NCI-H2227 (cell line): ENCODE measurements at regions not wholly inside any gene's neighbourhood (a gene's known extent, or its start where the extent isn't known, plus 50 kb on each side); places are given as distances from the start of the nearest gene placed in this dataset.
"Not testable (repeated sequence)": the region's sequence is repeated elsewhere in the genome, so short reads cannot be mapped to it uniquely, and the experiment has no call there.

Experiments used
- DNase-seq: peaks from one replicate; lab custom pipeline; 2025; ENCODE audit not compliant: unreplicated experiment; lab: John Stamatoyannopoulos, UW

- DNase-seq: not testable (repeated sequence)
These were observed 142.2 kb upstream of the ZNF722 start for GRCh38 chr7:63856466-63856865.

GRCh38 chr7:63867127-63867526 lies 131.5 kb upstream of the ZNF722 start:
- no peak for DNase-seq

- not testable (repeated sequence) for DNase-seq
These were observed 124.4 kb upstream of the ZNF722 start for GRCh38 chr7:63874242-63874641.

- no peak for DNase-seq
These were observed 121.8 kb upstream of the ZNF722 start for GRCh38 chr7:63876707-63877322.

GRCh38 chr7:63887031-63887430 lies 111.6 kb upstream of the ZNF722 start:
- DNase-seq: no peak

GRCh38 chr7:63899691-63900393 lies 98.8 kb upstream of the ZNF722 start:
- peak; percentile 93 for DNase-seq

- DNase-seq: peak; percentile 99
These were observed 98.0 kb upstream of the ZNF722 start for GRCh38 chr7:63900394-63901203.

GRCh38 chr7:63901204-63901506 lies 97.5 kb upstream of the ZNF722 start:
- not testable (repeated sequence) for DNase-seq

GRCh38 chr7:63918986-63919385 lies 79.7 kb upstream of the ZNF722 start:
- DNase-seq: no peak

GRCh38 chr7:63925262-63925625 lies 73.4 kb upstream of the ZNF722 start:
- peak; percentile 62 for DNase-seq

GRCh38 chr7:63925626-63926460 lies 72.8 kb upstream of the ZNF722 start:
- peak; percentile 98 for DNase-seq

GRCh38 chr7:63927261-63927660 lies 71.4 kb upstream of the ZNF722 start:
- no peak for DNase-seq

GRCh38 chr7:63931057-63931600 lies 67.5 kb upstream of the ZNF722 start:
- no peak for DNase-seq

- no peak for DNase-seq
These were observed 66.6 kb upstream of the ZNF722 start for GRCh38 chr7:63931985-63932577.
